GM19240 (cell line): ENCODE measurements at regions not wholly inside any gene's neighbourhood (a gene's known extent, or its start where the extent isn't known, plus 50 kb on each side); places are given as distances from the start of the nearest gene placed in this dataset.

Source experiments
- DNase-seq: peaks from one replicate; pipeline ENCODE4 v3.0.0; 2011; ENCODE audit warnings: low spot score; ENCODE audit not compliant: insufficient read length

DNA sequence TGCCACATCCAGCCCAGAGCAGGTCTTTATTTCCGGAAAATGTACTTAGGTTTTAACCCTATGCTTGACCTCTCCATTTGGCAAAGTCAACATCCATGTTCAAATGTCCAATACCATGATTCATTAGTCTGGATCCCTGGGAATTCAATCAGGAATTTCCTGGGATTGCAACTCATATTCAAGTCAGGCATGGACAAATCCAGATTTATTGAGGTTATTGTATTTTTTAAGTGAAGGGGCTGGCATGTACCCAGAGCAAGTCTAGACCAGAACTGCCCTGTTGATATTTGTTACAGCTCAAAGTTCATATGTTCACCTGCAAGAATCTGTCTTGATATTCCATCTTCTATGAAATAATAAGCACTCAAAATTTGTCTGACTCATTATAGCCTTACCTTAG lies 521.1 kb downstream of the ADGRL2 start:
- DNase-seq, result no peak

DNA sequence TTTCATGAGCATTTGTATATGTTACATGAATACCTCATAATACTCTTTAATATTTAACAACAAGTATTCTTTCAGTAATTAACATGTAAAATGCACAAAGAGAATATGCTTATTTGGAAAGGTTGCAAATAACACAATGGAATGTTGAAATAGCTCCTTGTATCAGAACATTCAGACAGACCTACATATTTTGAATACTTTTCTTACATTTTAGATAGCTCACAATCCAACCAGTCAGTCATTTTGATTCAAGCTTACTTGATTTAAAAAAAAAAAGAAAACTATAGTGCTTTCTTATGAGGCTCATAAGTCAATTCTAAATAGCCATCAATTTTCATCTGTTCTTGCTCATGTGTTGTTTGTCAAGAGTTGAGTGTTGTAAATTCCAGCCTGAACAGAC lies 518.8 kb downstream of the ADGRL2 start:
- DNase-seq, result no peak

DNA sequence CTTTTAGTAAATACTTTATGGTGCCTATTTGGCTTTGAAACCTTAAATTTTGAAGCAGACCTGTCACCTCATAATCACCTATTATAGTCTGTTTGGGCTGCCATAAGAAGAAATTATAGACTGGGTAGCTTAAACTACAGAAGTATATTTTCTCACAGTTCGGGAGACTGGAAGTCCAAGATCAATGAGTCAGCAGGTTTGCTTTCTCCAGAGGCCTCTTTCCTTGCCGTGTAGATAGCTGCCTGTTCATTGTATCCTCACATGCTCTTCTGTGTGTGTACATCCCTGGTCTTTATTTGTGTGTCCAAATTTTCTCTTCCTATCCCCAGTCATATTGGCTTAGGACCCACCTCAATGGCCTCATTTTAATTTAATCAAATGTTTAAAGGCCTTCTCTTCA lies 518.2 kb downstream of the ADGRL2 start:
- no peak for DNase-seq

DNA sequence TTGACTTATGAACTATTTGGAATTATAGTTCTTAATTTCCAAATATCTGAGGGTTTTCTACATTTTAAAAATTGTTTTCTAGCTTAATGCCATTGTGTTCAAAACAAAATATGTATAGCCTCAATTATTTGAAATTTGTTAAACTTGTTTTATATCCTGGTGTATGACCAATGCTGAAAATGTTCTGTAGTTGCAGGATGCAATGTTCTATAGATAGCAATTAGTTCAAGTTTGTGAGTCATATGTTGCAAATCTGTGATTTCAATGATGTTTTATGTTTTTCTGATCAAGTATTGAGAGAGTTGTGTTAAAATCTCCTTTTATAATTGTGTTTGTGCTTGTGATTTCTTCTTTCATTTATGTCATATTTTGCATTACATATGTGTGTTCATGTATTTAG lies 517.5 kb downstream of the ADGRL2 start:
- DNase-seq, result no peak

DNA sequence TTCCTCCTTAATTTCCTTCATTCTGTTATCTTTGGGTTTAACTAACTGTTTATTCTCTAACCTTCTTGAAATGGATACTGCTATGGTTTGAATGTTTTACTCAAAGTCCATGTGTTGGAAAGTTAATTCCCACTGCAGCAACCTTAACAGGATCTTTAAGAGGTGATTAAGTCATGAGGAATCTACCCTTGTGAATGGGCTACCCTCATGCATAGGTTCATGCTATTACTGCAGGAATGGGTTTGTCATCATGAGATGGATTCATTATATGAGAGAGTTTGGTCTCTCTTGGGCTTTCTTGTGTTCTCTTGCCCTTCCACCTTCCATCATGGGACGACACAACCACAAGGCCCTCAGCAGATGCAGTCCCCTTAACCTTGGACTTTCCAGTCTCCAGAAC lies 516.9 kb downstream of the ADGRL2 start:
- no peak for DNase-seq

DNA sequence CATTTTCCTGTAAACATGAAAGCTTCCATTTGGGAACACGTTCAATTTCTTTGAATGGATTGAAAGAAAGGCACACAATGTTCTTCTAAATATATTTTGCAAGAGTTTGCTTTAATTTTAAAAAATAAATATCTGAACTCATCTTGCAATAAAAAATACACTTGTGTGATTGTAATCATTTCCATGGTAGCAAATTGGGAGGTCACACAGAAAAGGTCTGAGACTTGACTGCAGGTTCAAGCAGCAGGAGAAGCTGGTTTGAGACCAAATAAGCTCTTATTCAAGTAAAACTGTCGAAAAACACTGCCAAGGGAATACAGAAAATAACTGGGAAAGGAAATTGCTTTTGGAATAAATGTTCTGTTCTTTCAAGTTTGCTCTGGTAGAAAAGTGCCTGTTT lies 498.9 kb downstream of the ADGRL2 start:
- DNase-seq, result no peak

DNA sequence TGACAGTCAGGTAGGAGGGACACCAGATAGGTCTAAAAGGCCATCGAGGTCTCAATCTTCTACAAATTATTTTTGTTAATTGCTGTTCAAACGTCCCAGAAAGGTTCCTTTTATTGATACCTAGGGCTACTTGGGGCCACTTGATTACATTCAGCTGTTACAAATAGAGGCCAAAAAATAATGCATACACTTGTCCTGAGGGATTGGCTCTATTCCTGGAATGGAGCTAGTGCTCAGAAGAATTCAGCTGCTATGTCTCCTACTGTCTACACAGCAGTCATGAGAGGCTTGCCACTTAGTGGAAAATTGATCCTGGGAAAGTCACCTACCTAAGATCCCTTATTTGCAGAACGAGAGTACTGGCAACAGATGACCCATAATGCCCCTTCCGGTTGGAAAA lies 498.3 kb downstream of the ADGRL2 start:
- DNase-seq, result no peak

DNA sequence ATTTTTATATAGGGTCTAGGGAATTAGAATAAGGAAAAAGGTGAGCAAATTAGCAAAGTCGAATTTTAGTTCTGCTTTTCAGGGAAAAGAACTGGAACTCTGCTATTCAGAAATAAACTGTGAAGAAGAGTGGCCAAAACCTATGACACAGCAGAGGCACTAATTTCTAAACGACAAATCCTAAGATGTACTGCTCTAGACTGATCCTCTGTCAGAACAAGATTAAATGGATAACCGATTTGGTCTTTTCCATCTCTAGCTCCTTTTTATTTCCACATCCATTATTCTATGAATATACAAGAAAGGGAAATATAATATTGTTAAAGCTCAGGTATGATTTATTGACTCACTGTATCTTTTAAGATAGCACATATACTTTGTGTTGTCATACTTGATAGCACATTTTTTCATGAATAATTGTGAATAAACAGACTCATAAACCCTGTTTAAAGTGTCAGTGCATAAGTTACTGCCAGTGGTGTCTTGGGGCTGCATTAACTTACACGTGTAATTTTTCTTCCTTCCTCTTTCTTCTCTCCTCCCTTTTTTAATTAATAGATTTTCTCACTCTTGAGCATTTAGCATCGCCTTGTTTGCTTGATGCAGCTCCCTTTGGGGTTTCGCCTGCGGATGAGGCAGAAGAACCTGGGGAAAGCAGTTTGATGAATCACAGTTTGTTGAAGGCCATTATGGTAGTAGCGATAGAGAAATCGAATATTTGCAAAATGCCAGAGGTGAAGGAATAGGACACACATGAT lies 496.6 kb downstream of the ADGRL2 start:
- DNase-seq, result no peak

DNA sequence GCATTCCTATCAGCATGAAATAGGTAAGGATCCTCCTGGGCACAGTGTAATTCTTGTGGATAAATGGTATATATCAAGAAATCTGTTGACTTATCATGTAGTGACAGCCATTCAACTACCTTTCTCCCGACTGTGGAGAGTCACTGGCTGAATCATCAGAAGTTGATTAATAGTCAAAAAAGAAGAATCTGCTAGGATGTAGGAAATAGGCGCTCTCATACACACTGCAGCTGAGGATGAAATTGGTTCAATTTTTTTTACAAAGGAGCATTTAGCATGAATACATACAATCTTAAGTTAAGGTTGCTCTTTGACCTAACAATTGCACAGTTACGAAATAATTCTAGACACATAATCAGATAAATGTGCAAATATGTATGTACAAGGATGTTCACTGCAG lies 486.8 kb downstream of the ADGRL2 start:
- no peak for DNase-seq

DNA sequence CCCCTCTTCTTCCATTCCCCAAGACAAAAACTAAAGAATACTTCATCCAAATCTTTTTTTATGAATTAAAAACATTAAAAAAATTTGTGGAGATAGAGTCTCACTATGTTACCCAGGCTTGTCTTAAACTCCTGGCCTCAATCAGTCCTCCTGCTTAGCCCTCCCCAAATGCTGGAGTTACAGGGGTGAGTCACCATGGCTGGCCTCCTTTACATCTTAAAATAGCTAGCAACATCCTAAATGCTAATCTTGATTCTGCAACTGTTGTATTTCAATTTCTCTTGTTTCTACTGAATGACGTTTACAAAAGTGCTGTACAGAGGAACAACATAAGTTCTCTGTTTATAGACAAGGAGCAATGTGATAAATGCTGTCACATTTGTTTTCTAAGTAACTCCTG lies 483.5 kb downstream of the ADGRL2 start:
- DNase-seq, result no peak

DNA sequence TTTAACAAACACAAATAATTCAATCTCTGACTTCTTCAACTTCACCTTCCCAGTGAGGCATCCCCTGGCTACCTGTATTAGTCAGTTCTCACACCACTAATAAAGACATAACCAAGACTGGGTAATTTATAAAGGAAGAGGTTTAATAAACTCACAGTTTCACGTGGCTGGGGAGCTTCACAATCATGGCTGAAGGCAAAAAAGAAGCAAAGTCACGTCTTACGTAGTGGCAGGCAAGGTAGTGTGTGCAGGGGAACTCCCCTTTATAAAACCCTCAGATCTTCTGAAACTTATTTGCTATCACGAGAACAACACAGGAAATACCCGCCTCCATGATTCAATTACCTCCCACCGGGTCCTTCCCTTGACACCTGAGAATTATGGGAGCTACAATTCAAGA lies 478.5 kb downstream of the ADGRL2 start:
- no peak for DNase-seq

DNA sequence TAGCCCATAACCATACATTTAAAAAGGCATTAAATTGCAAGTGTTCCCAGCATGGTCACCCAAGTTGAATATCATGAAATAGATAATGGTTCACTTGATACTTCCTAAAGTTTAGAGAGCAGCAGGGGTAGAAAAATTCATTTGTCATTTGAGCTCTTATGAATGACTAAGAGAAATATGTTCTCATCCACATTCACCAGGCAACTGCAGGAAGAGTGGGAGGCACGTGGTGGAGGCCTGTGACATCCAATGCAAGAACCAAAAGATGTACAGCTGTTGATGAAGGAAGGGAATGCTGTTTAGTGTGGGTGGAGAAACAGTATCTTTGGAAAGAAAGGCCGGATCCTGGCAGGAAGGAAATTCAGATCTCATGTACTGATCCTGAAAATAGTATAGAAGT lies 473.1 kb downstream of the ADGRL2 start:
- DNase-seq, result no peak

DNA sequence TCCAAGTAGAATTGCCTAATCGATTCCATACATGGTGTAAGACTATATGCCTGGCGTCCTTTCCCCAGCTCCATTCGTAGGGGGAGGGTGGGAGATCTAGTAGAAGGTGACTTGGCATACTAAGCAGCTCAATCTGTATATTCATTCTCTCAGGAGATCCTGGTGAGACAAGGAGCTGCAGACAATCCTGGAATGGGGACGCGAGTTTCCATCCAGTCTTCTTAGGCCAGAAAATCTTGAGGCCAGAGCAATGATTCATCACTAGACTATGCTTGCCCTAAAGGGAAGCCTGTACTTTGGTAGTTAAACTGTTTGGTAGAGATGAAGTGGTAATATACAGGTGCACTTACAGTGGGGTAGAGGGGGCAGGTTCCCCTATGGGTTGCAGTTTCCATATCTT lies 468.7 kb downstream of the ADGRL2 start:
- DNase-seq, result no peak

DNA sequence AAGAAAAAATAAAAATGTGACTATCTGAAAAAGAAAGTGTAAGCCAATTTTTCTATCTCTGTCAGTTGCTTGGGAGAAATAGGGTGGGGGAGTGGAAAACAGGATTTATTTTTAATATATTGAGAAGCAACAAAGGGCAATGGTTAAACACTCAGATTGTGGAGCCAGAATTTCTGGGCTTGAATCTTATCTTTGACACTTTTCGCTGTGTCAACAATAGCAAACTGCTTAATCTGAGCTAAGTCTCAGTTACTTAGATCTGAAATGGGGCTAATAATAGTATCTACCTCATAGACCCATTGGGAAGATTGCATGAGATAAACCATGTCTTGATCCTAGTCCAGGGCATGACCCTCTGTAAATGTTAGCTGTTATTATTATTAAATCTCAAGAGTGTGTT lies 468.1 kb downstream of the ADGRL2 start:
- no peak for DNase-seq

DNA sequence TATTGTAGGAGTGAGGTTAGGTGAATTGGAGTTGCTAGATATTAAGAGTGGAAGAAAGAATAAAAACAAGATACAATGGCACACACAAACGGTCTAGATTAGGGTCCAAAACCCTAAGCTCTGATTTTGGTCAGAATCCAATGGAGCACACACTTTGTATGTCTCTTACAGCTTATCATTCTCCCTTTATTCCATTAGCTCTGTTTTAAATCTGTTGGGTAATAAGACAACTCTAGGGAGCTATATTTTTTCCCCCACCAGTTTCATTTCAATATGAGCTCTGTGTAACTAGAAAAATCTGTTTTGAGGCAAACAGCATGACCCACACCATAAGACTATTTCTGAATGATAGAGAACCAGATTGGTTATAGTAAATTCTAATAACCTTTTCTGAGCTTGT lies 465.6 kb downstream of the ADGRL2 start:
- no peak for DNase-seq

DNA sequence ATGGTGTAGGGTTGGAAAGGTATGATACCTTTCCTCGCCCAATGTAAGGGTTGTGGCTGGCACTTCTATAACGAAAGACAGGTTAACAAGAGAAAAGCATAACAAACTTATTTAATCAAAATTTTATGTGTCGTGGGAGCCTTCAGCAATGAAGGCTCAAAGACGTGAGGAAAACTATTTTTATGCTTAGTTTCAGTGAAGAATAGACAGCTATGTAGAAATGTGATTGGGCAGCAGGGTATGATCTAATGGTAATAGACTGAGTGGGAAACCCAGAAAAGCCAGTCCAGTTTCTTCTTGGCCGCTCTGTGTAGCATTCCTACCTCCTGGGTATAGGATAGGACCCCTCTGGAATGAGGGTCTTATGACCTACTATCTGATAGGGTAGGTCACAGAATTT lies 464.7 kb downstream of the ADGRL2 start:
- no peak for DNase-seq

DNA sequence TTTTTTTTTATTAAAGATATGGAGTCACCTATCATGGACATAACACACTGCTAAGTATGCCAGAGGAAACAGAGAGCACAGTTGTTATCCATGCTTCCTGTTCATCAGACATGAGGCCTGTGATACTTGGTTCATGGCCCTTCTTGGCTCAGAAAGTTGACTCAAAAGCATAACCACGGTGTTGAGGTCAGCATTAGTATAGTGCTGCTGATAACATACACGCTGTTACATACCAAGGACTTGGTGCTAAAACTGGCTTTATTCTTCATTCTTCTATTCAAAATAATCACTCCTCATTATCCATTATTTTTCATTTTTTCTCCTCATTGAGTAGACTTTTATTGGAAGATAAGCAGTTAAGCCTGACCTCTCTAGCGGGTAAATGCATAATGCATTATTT lies 464.1 kb downstream of the ADGRL2 start:
- no peak for DNase-seq

DNA sequence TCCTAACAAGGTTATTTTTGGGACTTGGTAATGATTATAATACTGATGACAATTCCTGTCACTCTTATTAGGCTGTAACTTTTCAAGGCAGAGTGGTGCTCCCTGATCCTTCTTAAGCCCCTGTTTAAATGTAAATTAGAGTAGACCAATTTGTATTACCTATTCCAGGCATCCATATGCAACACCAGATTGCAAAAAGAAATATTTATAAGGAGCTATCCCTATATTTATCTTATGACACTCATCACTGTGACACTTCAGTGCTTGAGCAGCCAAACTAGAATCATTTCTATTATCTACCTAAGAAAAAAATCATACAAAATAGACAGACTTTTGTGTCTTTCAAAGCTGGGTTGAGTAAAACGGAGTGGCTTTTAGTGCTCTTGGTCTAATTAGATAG lies 462.7 kb downstream of the ADGRL2 start:
- DNase-seq, result no peak

DNA sequence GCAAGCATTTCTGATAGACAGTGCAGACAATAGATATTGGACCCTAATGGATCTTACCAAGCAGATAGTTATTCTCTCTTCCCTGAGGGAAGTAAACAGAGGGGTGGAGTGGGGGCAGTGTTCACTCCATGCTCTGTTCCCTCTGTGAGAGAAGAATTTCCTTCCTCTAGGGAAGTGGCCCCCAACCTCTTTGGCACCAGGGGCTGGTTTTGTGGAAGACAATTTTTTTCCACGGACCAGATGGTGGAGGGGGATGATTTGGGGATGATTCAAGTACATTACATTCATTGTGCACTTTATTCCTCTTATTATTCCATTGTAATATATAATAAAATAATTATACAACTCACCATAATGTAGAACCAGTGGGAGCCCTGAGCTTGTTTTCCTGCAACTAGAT lies 459.9 kb downstream of the ADGRL2 start:
- DNase-seq, result no peak

DNA sequence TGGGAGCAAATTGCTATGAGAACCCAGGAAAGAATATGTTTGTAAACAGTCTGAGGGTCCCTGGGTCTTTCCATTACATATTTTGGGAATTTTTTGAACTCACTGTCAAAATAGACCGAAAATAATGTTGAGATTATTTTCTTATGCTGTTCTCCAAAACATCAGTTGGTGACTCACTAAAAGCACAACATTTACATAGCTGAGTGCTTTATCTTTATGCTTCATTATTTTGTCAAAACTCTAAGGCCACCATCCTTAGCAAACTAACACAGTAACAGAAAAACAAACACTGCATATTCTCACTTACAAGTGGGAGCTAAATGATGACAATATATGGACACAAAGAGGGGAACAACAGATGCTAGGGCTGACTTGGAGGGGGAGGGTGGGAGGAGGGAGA lies 459.3 kb downstream of the ADGRL2 start:
- DNase-seq, result no peak

DNA sequence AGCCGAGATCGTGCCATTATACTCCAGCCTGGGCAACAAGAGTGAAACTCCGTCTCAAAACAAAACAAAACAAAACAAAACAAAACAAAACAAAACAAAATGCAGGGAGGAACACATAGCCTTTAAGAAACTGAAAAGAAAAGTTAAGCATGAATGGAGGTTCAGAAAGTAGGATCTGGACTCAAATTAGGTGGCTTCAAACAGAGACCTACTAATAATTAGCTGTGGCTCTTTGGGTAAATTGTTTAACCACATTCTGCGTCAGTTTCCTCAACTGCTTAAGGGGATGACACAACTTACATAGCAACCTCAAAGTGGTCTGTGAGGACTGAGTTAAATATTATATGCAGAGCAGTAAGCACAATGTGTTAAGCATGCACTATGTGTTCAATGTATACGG lies 458.2 kb downstream of the ADGRL2 start:
- DNase-seq, result no peak

DNA sequence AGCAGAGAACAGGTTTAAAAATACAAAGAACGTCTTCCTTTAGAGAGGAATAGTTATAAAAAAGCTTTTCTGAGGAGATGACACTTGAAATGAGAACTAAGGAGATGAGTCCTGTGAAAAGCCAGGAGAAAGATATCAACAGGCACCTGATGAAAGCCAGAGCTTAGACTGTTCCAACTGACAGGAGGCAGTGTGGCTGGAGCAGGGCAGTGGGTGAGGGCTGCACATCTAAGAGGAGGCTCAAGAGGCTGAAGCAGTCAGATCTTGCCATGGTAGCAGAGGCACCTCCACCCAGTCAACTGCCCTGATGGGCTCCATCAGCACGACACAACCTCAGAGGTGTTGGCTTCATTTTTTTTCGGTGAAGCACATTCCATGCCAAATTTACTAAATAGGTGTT lies 445.3 kb downstream of the ADGRL2 start:
- no peak for DNase-seq

DNA sequence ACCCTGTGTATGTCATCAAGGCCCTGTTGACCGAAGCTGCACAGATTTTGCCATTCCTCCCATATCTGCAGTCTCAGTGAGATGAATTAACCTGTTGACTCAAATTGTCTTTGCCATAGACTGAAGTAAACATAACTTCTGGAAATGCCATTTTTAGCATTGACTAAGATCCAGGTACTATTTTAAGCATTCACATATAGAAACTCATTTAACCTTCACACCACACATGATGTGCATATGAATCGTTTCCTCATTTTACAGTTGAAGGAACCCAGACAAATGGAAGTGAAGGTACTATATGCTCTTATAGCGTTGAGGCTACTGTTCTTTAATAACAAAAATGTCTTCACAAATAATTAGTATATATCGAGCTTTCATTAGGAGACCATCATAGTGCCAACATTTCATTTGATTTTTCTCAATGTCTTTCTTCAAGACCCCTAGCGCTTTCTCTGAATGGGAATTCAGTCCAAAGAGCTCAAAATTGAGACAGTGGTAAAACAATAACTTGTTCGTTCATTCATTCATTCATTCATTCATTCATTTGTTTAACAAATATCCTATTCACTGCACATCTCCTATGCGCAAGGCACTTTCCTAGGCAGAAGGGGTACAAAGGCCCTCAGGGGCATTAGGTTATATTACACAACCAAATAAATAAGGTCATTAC lies 444.7 kb downstream of the ADGRL2 start:
- DNase-seq, result no peak
